ENCODE measurements at regions not wholly inside any gene's neighbourhood (a gene's known extent, or its start where the extent isn't known, plus 50 kb on each side); places are given as distances from the start of the nearest gene placed in this dataset.

DNA sequence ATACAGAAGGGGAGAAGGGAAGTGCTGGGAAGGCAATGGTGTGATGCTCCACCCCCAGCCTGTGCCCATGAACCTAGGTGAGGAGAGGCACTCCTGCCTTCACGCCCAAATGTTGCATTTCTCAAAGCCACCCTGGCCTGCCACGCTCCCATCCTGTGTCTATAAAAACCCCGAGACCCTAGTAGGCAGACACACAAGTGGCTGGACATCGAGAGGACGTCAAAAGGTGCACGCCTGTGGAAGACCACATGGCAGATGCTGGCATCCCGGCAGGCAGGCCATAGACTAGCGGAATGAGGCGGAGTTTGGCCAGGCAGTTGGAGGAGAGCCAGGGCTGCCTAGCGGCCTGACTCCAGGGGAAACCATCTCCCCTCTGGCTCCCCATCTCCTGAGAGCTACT is 1168.5 kb upstream of the ADGRL2 start:
- H3K4me3 ChIP-seq (ENCODE audit: low read length), result no peak overlapping the region
- DNase-seq (ENCODE audit: low read depth), result no peak
- no peak for TF ChIP-seq CTCF (conservative IDR thresholded peaks at IDR 0.05; ENCODE audit: low read depth, low read length)

GRCh38 chr1:80629304-80629837 is 1171.4 kb upstream of the ADGRL2 start:
- no peak for TF ChIP-seq CTCF (conservative IDR thresholded peaks at IDR 0.05; ENCODE audit: low read depth, low read length)
- DNase-seq (ENCODE audit: low read depth), result no peak
- no peak overlapping the region for H3K4me3 ChIP-seq (ENCODE audit: low read length)

GRCh38 chr1:80624682-80625081 is 1176.1 kb upstream of the ADGRL2 start:
- DNase-seq (ENCODE audit: low read depth), result no peak
- TF ChIP-seq CTCF (conservative IDR thresholded peaks at IDR 0.05; ENCODE audit: low read depth, low read length), result no peak
- no peak overlapping the region for H3K4me3 ChIP-seq (ENCODE audit: low read length)

DNA sequence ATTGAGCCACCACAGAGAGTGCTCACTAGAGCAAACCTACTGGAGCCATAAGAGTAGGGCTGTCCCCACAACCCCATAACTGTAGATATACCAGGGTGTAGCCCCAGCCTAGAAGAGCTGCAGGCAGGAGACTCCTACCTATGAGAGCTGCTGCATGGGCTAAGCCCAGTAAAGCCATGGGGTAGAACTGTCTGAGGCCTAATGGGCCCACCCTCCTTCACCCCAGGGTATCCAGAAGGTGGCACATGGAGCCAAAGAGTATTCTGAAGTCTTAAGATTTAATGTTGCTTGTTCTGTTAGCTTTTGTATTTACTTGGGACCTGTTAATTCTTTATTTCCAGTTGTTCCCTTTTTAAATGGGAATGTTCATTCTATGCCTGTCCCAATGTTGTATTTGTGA is 1193.7 kb upstream of the ADGRL2 start:
- no peak overlapping the region for H3K4me3 ChIP-seq (ENCODE audit: low read length)
- TF ChIP-seq CTCF (conservative IDR thresholded peaks at IDR 0.05; ENCODE audit: low read depth, low read length), result no peak
- DNase-seq (ENCODE audit: low read depth), result no peak

DNA sequence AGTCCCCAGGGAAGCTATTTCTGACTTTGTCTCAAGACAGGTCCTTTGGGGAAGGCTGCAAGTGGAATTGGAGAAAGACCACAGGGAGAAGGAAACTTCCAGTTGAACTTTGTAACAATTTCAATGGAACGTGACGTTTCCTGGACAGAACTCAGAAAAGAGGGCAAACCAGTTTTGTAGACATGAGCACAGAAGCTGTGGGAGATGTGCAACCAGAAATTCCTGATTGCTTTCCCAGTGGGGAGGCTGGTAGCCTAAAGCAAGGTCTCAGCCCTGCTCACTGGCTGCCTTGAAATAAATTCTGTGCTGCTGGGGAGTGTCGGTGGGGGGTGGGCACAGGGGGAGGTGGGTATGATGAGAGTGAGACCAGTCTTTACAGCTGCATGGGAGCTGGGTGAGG is 1206.7 kb upstream of the ADGRL2 start:
- H3K4me3 ChIP-seq (ENCODE audit: low read length), result no peak overlapping the region
- no peak for DNase-seq (ENCODE audit: low read depth)
- TF ChIP-seq CTCF (conservative IDR thresholded peaks at IDR 0.05; ENCODE audit: low read depth, low read length), result no peak

DNA sequence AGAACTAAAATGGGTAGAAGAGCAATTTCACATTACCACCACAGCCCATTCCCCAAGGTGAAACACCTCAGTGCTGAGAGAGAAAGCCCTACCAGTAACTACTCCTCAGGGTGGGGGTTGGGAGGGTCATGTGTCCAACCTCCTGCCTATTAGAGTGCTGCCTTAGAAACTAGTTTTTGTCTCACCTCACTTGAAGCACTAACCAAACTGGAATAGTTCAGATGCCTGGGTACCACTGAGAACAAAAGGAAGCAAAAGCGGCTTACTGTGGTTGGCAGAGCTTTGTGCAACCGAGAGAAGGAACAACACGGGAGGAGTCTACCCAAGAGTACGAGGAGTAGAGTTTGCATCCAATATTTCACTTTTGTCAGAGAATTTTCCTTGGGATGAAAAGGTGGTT is 1207.5 kb upstream of the ADGRL2 start:
- DNase-seq (ENCODE audit: low read depth), result no peak
- H3K4me3 ChIP-seq (ENCODE audit: low read length), result no peak overlapping the region
- no peak for TF ChIP-seq CTCF (conservative IDR thresholded peaks at IDR 0.05; ENCODE audit: low read depth, low read length)

- no peak for DNase-seq (ENCODE audit: low read depth)
- TF ChIP-seq CTCF (conservative IDR thresholded peaks at IDR 0.05; ENCODE audit: low read depth, low read length), result no peak
- no peak overlapping the region for H3K4me3 ChIP-seq (ENCODE audit: low read length)
These were observed 1217.8 kb upstream of the ADGRL2 start for GRCh38 chr1:80582980-80583379.
